NB4 (cell line): ENCODE measurements at regions not wholly inside any gene's neighbourhood (a gene's known extent, or its start where the extent isn't known, plus 50 kb on each side); places are given as distances from the start of the nearest gene placed in this dataset.

Experiments used
- CTCF ChIP-seq: IDR thresholded peaks from one replicate; pipeline ENCODE4 v1.5.1; 2012; ENCODE audit warnings: low read depth, low read length
- POLR2A ChIP-seq: IDR thresholded peaks from 2 replicates; pipeline ENCODE4 v1.6.1; 2011; ENCODE audit warnings: mild to moderate bottlenecking; ENCODE audit not compliant: insufficient read length; ENCODE audit errors: extremely low read depth

GRCh38 chr3:153244961-153245360 lies 82.9 kb downstream of the RAP2B start:
- no peak for TF ChIP-seq POLR2A
- TF ChIP-seq CTCF, result no peak
